Neural cell (in vitro differentiated cells): ENCODE measurements at regions not wholly inside any gene's neighbourhood (a gene's known extent, or its start where the extent isn't known, plus 50 kb on each side); places are given as distances from the start of the nearest gene placed in this dataset.

Experiments
- H2AFZ ChIP-seq: fragments of 200-600, 300-800 bp; sonication (generic), shearing (Covaris generic); 2 replicates; pipeline ENCODE4 v1.6.0; 2014; ENCODE audit warnings: low read depth, mild to moderate bottlenecking, antibody characterized with exemption, low read length, moderate library complexity
- H3F3A ChIP-seq: fragments of 200-600 bp; shearing (Covaris generic); 2 replicates; pipeline ENCODE4 v1.6.1; 2016; ENCODE audit warnings: mild to moderate bottlenecking, moderate library complexity, mixed read lengths, antibody characterized with exemption, low read length; ENCODE audit not compliant: insufficient read depth, poor library complexity, severe bottlenecking
- H3K27ac ChIP-seq: fragments of 200-600, 300-800 bp; sonication (generic), shearing (Covaris generic); 2 replicates; pipeline ENCODE4 v1.5.1; 2014; ENCODE audit warnings: mild to moderate bottlenecking, low read length, moderate library complexity
- H3K27me3 ChIP-seq: fragments of 300-800, 200-600 bp; sonication (generic), shearing (Covaris generic); 2 replicates; pipeline ENCODE4 v1.6.0; 2014; ENCODE audit warnings: mild to moderate bottlenecking, low read depth, low read length, moderate library complexity; ENCODE audit not compliant: insufficient read depth
- H3K36me3 ChIP-seq: fragments of 300-800, 200-600 bp; sonication (generic), shearing (Covaris generic); 2 replicates; pipeline ENCODE4 v1.5.1; 2014; ENCODE audit warnings: mild to moderate bottlenecking, antibody characterized with exemption, low read length, moderate library complexity; ENCODE audit not compliant: insufficient read depth
- H3K4me2 ChIP-seq: fragments of 300-800, 200-600 bp; sonication (generic), shearing (Covaris generic); 2 replicates; pipeline ENCODE4 v1.6.0; 2014; ENCODE audit warnings: mild to moderate bottlenecking, low read length
- H3K4me3 ChIP-seq: fragments of 300-800, 200-600 bp; sonication (generic), shearing (Covaris generic); 2 replicates; pipeline ENCODE4 v1.5.1; 2014; ENCODE audit warnings: mild to moderate bottlenecking, low read length, moderate library complexity
- H3K79me2 ChIP-seq: fragments of 200-600 bp; shearing (Covaris generic); replicated peaks from 2 replicates; pipeline ENCODE4 v1.6.0; 2014; ENCODE audit warnings: mild to moderate bottlenecking, low read length, moderate library complexity; ENCODE audit not compliant: insufficient read depth
- H3K9ac ChIP-seq: fragments of 300-800, 200-600 bp; sonication (generic), shearing (Covaris generic); 2 replicates; pipeline ENCODE4 v1.6.1; 2016; ENCODE audit warnings: mild to moderate bottlenecking, low read length, mixed read lengths
- H3K9me2 ChIP-seq: fragments of 200-600 bp; shearing (Covaris generic); 2 replicates; pipeline ENCODE4 v1.6.1; 2016; ENCODE audit warnings: mild to moderate bottlenecking, low read length, mixed read lengths; ENCODE audit not compliant: insufficient read depth
- H3K9me3 ChIP-seq: fragments of 200-600, 300-800 bp; sonication (generic), shearing (Covaris generic); 2 replicates; pipeline ENCODE4 v1.6.1; 2016; ENCODE audit warnings: mild to moderate bottlenecking, mixed run types, low read length, moderate library complexity, mixed read lengths
- H4K20me1 ChIP-seq: fragments of 200-600 bp; shearing (Covaris generic); 2 replicates; pipeline ENCODE4 v1.6.1; 2016; ENCODE audit warnings: mild to moderate bottlenecking, mixed run types; ENCODE audit not compliant: insufficient read depth
- EZH2 ChIP-seq: fragments of 200-600, 300-800 bp; shearing (Covaris generic), sonication (generic); IDR thresholded peaks from 2 replicates; pipeline ENCODE4 v1.6.1; 2014; ENCODE audit warnings: antibody characterized with exemption, low read length, borderline replicate concordance, mild to moderate bottlenecking; ENCODE audit not compliant: insufficient read depth, poor library complexity, severe bottlenecking
- MXI1 ChIP-seq: fragments of 450-650 bp; conservative IDR thresholded peaks from 2 replicates; pipeline ENCODE4 v1.6.1; 2014; ENCODE audit warnings: antibody characterized with exemption, mild to moderate bottlenecking; ENCODE audit not compliant: poor library complexity, severe bottlenecking
- POLR2AphosphoS5 ChIP-seq: IDR thresholded peaks from 2 replicates; pipeline ENCODE4 v1.6.1; 2012
- RAD21 ChIP-seq: fragments of 450-650 bp; conservative IDR thresholded peaks from 2 replicates; pipeline ENCODE4 v1.6.1; 2014; ENCODE audit warnings: antibody characterized with exemption, mild to moderate bottlenecking, moderate library complexity
- SMC3 ChIP-seq: fragments of 450-650 bp; conservative IDR thresholded peaks from 2 replicates; pipeline ENCODE4 v1.6.1; 2014; ENCODE audit warnings: antibody characterized with exemption, mild to moderate bottlenecking, moderate library complexity; ENCODE audit not compliant: poor library complexity
- TF ChIP-seq, protein P1 (sequence below): fragments of 450-650 bp; IDR thresholded peaks from 2 replicates; pipeline ENCODE4 v1.5.1; 2014; ENCODE audit warnings: antibody characterized with exemption, mild to moderate bottlenecking, moderate library complexity; ENCODE audit not compliant: poor library complexity, severe bottlenecking
- TF ChIP-seq, protein P2 (sequence below): IDR thresholded peaks from 2 replicates; pipeline ENCODE4 v1.6.1; 2012; ENCODE audit warnings: borderline replicate concordance

DNA sequence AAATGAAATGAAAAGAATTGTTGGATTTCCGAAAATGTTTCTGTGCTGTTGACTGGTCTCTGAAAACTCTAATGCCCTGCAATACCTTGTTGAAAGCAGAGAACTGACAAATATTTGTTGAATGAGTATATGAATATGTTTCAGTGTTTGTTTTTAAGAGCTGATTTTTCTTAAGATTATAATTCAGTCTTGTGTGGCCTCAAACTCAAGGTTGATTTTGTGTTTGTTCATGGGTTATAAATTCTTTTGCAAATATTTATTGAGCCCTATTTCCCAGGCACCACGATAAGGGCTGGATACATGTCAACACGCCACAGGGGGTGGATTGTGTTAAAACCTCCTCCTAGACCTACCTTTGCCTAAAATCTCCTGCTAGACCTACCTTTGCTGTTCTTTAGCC, 203.9 kb upstream of the PLPP4 start:
- Histone ChIP-seq H3F3A (no peaks in the 10 kb centered on the region), H3K27ac (no peak overlapping the region), H3K9ac (no peak overlapping the region), H2AFZ (no peak overlapping the region), H3K4me3 (no peak overlapping the region), H3K79me2 (no peaks in the 10 kb centered on the region), H3K9me3 (no peaks in the 10 kb centered on the region), H4K20me1 (no peaks in the 10 kb centered on the region), H3K36me3 (no peaks in the 10 kb centered on the region), H3K9me2 (no peaks in the 10 kb centered on the region), H3K4me2 (no peak overlapping the region), H3K27me3 (no peaks in the 10 kb centered on the region)
- no peak for TF ChIP-seq RAD21
- TF ChIP-seq, protein P1, sequence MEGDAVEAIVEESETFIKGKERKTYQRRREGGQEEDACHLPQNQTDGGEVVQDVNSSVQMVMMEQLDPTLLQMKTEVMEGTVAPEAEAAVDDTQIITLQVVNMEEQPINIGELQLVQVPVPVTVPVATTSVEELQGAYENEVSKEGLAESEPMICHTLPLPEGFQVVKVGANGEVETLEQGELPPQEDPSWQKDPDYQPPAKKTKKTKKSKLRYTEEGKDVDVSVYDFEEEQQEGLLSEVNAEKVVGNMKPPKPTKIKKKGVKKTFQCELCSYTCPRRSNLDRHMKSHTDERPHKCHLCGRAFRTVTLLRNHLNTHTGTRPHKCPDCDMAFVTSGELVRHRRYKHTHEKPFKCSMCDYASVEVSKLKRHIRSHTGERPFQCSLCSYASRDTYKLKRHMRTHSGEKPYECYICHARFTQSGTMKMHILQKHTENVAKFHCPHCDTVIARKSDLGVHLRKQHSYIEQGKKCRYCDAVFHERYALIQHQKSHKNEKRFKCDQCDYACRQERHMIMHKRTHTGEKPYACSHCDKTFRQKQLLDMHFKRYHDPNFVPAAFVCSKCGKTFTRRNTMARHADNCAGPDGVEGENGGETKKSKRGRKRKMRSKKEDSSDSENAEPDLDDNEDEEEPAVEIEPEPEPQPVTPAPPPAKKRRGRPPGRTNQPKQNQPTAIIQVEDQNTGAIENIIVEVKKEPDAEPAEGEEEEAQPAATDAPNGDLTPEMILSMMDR: no peak

DNA sequence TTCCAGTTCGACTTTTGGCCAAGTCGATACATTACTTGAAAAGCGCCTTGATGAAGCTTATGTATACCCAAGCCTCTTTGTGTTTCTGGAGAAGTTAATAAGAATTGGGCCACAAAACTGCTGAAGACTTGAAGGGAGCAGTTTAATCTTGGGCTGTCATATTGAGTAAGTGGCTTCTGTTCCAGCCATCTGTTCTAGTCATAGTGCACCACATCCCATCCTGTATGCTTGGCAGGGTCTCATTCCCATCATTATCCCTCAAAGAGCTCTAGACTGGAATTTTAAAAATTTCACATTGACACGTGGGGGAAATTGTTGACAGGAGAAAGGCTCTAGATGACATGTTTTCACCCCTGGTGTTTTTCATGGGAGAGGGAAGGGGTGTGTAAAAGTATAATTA, 196.6 kb upstream of the PLPP4 start:
- Histone ChIP-seq H3K4me2 (no peak overlapping the region), H3K4me3 (no peak overlapping the region), H3K27ac (no peak overlapping the region), H3K27me3 (no peaks in the 10 kb centered on the region), H4K20me1 (no peaks in the 10 kb centered on the region), H3K9me2 (no peaks in the 10 kb centered on the region), H3K79me2 (no peaks in the 10 kb centered on the region), H3F3A (no peaks in the 10 kb centered on the region), H3K9me3 (no peaks in the 10 kb centered on the region), H3K36me3 (no peaks in the 10 kb centered on the region), H2AFZ (no peak overlapping the region), H3K9ac (no peak overlapping the region)
- no peak for TF ChIP-seq RAD21
- TF ChIP-seq POLR2AphosphoS5: no peak
- TF ChIP-seq MXI1: no peak
- TF ChIP-seq, protein P1: no peak
- TF ChIP-seq, protein P2, sequence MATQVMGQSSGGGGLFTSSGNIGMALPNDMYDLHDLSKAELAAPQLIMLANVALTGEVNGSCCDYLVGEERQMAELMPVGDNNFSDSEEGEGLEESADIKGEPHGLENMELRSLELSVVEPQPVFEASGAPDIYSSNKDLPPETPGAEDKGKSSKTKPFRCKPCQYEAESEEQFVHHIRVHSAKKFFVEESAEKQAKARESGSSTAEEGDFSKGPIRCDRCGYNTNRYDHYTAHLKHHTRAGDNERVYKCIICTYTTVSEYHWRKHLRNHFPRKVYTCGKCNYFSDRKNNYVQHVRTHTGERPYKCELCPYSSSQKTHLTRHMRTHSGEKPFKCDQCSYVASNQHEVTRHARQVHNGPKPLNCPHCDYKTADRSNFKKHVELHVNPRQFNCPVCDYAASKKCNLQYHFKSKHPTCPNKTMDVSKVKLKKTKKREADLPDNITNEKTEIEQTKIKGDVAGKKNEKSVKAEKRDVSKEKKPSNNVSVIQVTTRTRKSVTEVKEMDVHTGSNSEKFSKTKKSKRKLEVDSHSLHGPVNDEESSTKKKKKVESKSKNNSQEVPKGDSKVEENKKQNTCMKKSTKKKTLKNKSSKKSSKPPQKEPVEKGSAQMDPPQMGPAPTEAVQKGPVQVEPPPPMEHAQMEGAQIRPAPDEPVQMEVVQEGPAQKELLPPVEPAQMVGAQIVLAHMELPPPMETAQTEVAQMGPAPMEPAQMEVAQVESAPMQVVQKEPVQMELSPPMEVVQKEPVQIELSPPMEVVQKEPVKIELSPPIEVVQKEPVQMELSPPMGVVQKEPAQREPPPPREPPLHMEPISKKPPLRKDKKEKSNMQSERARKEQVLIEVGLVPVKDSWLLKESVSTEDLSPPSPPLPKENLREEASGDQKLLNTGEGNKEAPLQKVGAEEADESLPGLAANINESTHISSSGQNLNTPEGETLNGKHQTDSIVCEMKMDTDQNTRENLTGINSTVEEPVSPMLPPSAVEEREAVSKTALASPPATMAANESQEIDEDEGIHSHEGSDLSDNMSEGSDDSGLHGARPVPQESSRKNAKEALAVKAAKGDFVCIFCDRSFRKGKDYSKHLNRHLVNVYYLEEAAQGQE: no peak
- no peak for TF ChIP-seq SMC3
- TF ChIP-seq EZH2: no peak
